ENCODE measurements at regions not wholly inside any gene's neighbourhood (a gene's known extent, or its start where the extent isn't known, plus 50 kb on each side); places are given as distances from the start of the nearest gene placed in this dataset.
"Not testable (repeated sequence)": the region's sequence is repeated elsewhere in the genome, so short reads cannot be mapped to it uniquely, and the experiment has no call there.

- no peak for DNase-seq
Measured at GRCh38 chr12:124194264-124194892, 100.5 kb upstream of the RFLNA start.

GRCh38 chr12:124194893-124195566 lies 99.9 kb upstream of the RFLNA start:
- DNase-seq: no peak

- DNase-seq: no peak
Measured at GRCh38 chr12:124195567-124195942, 99.3 kb upstream of the RFLNA start.

- DNase-seq: no peak
Measured at GRCh38 chr12:124196236-124196635, 98.7 kb upstream of the RFLNA start.

DNA sequence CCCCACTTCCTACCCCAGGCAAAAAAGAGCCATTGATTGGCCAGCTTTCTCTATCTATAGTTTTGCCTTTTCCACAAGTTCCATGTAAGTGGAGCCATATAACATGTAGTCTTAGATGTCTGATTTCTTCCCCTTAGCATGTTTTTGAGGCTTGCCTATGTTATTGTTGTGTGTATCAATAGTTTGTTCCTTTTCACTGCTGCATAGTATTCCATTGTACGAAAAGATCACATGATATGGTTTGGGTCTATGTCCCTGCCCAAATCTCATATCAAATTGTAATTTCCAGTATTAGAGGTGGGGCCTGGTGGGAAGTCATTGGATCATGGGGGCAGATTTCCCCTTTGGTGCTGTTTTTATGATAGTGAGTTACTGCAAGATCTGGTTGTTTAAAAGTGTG lies 93.6 kb upstream of the RFLNA start:
- DNase-seq: no peak

DNA sequence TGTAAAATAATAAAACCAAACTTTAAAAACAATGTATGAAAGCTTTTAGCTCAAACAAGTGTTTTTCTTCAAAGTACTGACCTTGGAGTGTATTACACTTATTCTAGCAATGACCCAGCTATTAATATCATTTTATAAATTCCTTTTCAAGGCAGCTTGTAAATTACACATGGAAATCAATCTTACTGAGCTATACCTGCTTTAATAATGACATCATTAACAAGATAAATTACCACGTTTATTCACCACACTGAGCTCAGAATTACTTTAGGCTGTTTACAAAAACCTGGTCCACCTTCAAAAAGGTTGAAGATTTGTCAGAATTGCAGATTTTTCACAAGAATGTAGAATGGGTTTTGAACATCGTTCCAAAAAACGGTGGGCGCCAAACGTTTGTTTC lies 91.7 kb upstream of the RFLNA start:
- DNase-seq: no peak

- DNase-seq: no peak
Measured at GRCh38 chr12:124205405-124205804, 89.5 kb upstream of the RFLNA start.

GRCh38 chr12:124207049-124207448 lies 87.8 kb upstream of the RFLNA start:
- DNase-seq: no peak

GRCh38 chr12:124207617-124208016 lies 87.3 kb upstream of the RFLNA start:
- DNase-seq: no peak

DNA sequence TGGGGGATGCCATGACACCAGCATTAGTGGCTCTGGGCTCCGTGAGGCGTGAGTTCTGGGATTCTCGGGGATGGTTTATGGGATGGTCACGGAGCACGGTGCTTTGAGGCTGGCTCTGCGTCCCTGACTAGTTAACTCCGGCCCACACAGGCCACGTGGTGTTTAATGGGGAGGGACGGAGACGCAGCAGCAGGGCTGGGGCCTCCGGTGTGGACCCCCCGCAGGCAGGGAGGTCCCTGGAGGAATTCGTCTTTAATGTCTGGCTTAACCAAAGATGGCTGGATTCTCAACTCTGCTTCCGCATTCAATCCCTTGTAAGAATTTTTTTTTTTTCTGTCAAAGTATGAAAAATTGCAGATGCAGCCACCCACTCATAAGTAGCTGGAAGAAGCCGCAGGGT lies 86.4 kb upstream of the RFLNA start:
- no peak for DNase-seq

GRCh38 chr12:124210991-124211577 lies 83.8 kb upstream of the RFLNA start:
- no peak for DNase-seq

GRCh38 chr12:124211753-124212152 lies 83.1 kb upstream of the RFLNA start:
- no peak for DNase-seq

- DNase-seq: no peak
Measured at GRCh38 chr12:124213666-124214347, 81.1 kb upstream of the RFLNA start.

GRCh38 chr12:124214574-124214973 lies 80.3 kb upstream of the RFLNA start:
- DNase-seq: no peak

DNA sequence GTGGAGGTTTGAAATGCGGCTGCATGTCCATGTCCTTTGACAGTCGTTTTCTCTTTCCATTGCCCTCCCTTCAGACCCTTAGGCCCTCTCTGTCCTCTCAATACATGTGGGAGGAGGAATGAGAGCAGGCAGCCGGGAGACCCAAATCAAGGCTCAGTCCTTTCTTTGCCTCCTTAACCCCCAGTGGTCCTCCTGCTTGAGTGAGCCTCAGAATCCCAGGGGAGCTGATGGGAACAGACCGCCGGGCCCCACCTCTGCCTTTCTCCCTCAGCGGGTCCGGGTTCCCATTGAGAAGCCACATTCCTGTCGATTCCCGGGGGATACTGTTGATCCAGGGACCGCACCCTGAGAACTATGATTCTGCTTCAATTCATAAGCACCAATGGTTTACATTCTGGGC lies 77.9 kb upstream of the RFLNA start:
- no peak for DNase-seq

- DNase-seq: no peak
Measured at GRCh38 chr12:124217508-124218242, 77.2 kb upstream of the RFLNA start.

DNA sequence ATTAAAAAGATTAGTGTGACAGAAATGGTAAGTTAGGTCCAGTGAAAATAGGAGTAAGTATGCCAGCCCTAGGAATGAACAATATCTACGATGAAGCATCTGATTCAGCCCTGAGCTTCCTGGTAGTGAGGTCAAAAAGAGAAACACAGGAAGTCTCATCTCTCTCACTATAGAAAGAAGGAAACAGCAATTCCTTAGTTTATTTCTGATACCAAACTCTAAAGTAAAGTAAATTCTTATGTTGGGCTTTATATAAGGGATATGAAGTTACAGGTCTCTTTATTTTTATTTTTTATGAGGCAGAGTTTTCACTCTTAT lies 76.7 kb upstream of the RFLNA start:
- no peak for DNase-seq

DNA sequence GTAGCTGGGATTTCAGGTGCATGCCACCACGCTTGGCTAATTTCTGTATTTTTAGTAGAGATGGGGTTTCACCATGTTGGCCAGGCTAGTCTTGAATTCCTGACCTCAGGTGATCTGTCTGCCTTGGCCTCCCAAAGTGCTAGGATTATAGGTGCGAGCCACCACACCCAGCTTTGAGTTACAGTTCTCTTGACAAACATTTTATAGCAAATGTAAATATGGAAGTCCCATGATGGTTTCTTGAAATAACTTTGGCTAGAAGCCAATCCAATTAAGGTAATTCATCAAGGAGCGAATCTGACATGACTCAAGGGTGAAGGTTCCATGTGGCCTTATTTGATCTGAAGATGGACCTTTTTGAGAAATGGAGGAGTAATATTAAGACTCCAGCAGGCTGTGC lies 76.2 kb upstream of the RFLNA start:
- not testable (repeated sequence) for DNase-seq

- no peak for DNase-seq
Measured at GRCh38 chr12:124222368-124223245, 72.3 kb upstream of the RFLNA start.

DNA sequence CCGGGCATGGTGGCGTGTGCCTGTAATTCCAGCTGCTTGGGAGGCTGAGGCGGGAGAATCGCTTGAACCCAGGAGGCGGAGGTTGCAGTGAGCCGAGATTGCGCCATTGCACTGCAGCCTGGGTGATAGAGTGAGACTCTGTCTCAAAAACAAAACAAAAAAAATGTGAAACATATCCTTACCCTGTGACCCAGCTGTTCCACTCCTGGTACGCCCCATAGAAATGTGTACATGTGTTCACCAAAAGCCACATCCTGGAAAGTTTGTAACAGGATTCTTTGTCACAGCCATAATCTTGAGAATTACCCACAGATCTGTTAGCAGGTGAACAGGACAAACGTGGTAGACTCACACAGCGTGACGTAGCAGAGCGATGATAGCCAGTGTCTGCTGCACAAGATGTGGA lies 71.2 kb upstream of the RFLNA start:
- not testable (repeated sequence) for DNase-seq

DNA sequence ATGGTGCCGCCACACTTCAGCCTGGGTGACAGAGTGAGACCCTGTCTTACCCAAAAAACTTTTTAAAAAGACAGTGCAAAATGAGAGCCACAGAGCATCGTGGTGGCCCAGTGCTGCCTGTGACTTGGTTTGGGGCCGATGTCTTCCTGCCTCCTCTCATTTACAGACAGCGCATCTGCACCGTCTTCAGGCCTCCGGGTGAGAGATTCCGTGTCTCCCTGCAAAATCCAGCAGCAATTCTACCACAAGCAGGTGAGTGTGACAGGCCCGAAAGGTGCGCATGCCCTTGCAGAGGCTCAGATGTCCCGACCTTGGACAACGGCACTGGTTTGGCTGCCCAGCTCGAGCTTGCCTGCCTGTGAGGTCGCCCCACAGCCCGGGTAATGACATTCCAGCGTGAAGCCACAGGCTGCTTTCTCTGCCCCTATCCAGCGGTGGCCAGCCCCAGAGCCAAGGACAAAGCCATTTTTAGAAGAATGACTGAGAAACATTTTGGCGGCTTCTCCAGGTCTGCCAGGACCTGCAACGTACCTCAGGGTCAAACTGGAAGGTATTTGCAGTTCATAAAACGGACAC lies 70.3 kb upstream of the RFLNA start:
- no peak for DNase-seq

GRCh38 chr12:124225730-124226129 lies 69.2 kb upstream of the RFLNA start:
- no peak for DNase-seq

Data from hematopoietic multipotent progenitor cell treated with erythropoietin and hydrocortisone succinate and interleukin-3 and kit ligand, for 8 days (in vitro differentiated cells).